ENCODE measurements at regions not wholly inside any gene's neighbourhood (a gene's known extent, or its start where the extent isn't known, plus 50 kb on each side); places are given as distances from the start of the nearest gene placed in this dataset.
"Not testable (repeated sequence)": the region's sequence is repeated elsewhere in the genome, so short reads cannot be mapped to it uniquely, and the experiment has no call there.

DNA sequence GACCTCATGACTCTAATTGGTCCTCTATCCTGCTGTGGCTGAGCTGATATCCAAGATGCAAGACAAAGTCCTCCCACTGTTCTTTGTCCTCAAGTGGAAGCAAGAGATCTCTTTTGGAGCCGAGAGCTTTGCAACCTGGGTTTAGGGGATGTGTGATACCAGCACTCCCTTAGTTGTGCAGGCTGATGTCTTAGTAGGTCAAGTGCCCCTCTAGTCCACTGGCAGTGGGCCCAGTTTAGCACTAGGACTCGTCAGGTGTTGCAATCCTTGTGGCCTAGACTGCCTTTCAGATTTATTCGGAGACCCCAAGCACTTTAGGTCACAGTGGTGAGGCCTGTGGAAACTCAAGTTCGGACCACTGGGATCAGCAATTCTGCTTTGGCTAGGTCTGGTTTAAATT, 64.0 kb downstream of the GPRASP3 start:
- DNase-seq: no peak
- Mint-ChIP-seq H3K27ac (no peak overlapping the region), H3K4me3 (no peak overlapping the region), H3K36me3 (peaks cover 0 to 16% of the 10 kb centered on the region in 2 donors), H3K4me1 (peaks cover 0 to 4% (median 0%) of the 10 kb centered on the region in 3 donors), H3K9me3 (peaks cover 2 to 14% (median 6%) of the 10 kb centered on the region in 7 donors), H3K27me3 (no peaks in the 10 kb centered on the region)
- no peak for ATAC-seq (ENCODE audit: low read depth in 2 of 2)

DNA sequence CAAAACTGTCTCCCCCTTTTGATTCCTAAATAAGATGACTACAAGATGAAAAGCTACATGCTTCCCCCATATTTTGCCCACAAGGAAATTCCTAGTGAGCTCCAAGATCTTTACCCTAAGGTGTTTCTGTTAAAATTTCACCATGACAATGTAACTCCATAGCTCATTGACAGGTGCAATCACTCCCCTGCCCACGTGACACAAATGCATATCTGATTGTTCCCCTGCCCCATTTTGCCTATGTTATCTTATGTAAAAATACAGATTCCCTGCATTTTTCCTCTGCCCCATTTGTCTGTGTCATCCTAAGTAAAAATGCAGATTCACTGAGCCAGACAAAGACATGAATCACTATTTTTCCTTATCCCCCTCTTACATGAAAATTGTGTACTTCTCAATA, 66.7 kb downstream of the GPRASP3 start:
- Mint-ChIP-seq H3K4me1 (peaks cover 0 to 3% (median 0%) of the 10 kb centered on the region in 3 donors), H3K4me3 (no peak overlapping the region), H3K27ac (no peak overlapping the region), H3K27me3 (no peaks in the 10 kb centered on the region), H3K36me3 (peaks cover 0 to 22% of the 10 kb centered on the region in 2 donors), H3K9me3 (peaks cover 2 to 22% (median 14%) of the 10 kb centered on the region in 7 donors)
- ATAC-seq (ENCODE audit: low read depth in 2 of 2) (no peak), DNase-seq (no peak)

DNA sequence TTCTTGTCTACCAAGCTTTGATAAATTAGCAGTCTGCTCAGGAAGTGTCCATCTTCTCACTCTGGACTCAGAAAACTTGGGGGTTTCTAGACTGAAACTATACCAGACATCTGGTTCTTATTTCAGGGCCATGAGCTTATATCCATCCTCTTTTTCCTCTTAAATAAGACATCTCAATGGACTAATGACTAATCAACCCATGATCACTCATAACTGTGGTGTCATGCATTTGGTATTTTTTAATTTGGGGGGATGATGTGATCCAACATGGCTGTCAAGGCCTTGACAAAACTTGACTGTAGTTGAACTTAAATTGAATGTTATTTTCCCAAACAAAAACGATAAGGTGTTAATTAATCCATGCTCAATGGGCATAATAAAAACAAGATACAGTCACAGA, 87.8 kb downstream of the GPRASP3 start:
- no peaks in the 10 kb centered on the region for H3K27me3 Mint-ChIP-seq
- DNase-seq (no peak), ATAC-seq (ENCODE audit: low read depth in 2 of 2) (no peak)
- H3K4me1 Mint-ChIP-seq: no peaks in the 10 kb centered on the region
- H3K4me3 Mint-ChIP-seq: no peak overlapping the region
- no peak overlapping the region for H3K27ac Mint-ChIP-seq
- H3K9me3 Mint-ChIP-seq: peaks cover 0 to 3% (median 0%) of the 10 kb centered on the region in 7 donors
- no peaks in the 10 kb centered on the region for H3K36me3 Mint-ChIP-seq

DNA sequence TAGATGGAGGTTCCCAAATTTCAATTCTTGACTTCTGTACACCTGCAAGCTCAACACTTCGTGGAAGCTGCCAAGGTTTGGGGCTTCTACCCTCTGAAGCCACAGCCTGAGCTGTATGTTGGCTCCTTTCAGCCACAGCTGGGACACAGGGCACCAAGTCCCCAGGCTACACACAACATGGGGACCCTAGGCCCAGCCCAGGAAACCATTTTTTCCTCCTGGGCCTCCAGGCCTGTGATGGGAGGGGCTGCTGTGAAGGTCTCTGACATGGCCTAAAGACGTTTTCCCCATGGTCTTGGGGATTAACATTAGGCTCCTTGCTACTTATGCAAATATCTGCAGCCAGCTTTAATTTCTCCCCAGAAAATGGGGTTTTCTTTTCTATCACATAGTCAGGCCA, 97.7 kb downstream of the GPRASP3 start:
- not testable (repeated sequence) for H3K27ac Mint-ChIP-seq; ATAC-seq (ENCODE audit: low read depth in 2 of 2); H3K27me3 Mint-ChIP-seq; DNase-seq; H3K4me1 Mint-ChIP-seq; H3K4me3 Mint-ChIP-seq
- Mint-ChIP-seq H3K9me3 (peaks cover 6 to 28% (median 22%) of the 10 kb centered on the region in 7 donors), H3K36me3 (peaks cover 22 to 28% of the 10 kb centered on the region in 2 donors)

DNA sequence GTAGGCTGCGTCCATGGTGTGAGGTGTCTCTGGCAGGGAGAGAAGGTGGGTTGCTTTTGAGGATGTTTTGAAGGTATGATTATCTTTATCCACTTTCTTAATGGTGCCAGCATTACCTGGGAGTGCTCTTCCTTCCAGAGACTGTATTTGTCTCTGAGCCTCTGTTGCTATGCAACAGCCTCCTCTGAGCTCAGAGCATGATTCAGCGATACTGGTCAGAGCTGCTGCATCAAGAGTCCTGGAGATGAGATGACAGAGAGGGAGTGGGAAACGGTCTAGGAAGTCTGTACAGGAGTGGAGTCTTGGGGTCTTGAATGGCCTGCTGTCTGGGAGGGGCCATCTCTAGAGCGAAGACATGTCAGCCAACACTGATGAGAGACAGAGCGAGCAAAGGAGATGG, 104.4 kb upstream of the RAB40AL start:
- Mint-ChIP-seq H3K4me3 (no peak overlapping the region), H3K27me3 (no peaks in the 10 kb centered on the region), H3K36me3 (no peaks in the 10 kb centered on the region), H3K4me1 (no peaks in the 10 kb centered on the region), H3K27ac (peak overlapping the region in 1 of 6 donors; percentile 4), H3K9me3 (peaks cover 0 to 2% (median 0%) of the 10 kb centered on the region in 7 donors)
- no peak for ATAC-seq (ENCODE audit: low read depth in 2 of 2)
- no peak for DNase-seq

DNA sequence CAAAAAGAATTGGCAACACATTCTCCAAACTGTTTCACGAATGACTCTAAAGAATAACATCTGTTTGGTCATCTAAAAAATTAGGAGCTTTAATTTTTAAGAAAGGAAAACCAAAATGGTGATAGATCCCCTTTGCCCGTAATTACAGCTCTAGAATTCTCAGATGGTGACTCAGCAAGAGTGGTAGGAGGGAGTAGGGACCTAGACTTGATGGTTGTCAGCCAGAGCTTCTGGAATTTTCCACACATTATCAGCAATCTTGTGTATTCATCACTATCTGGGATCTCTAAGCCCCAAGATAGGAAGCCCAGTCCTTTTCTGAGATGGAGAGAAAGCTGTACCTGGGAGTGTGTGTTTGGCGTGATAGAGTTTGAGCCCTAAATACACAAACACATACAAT, 103.9 kb upstream of the RAB40AL start:
- Mint-ChIP-seq H3K27ac (no peak overlapping the region), H3K36me3 (no peaks in the 10 kb centered on the region), H3K4me3 (no peak overlapping the region), H3K9me3 (peaks cover 0 to 2% (median 0%) of the 10 kb centered on the region in 7 donors), H3K4me1 (no peaks in the 10 kb centered on the region), H3K27me3 (no peaks in the 10 kb centered on the region)
- ATAC-seq (ENCODE audit: low read depth in 2 of 2) (no peak), DNase-seq (no peak)

DNA sequence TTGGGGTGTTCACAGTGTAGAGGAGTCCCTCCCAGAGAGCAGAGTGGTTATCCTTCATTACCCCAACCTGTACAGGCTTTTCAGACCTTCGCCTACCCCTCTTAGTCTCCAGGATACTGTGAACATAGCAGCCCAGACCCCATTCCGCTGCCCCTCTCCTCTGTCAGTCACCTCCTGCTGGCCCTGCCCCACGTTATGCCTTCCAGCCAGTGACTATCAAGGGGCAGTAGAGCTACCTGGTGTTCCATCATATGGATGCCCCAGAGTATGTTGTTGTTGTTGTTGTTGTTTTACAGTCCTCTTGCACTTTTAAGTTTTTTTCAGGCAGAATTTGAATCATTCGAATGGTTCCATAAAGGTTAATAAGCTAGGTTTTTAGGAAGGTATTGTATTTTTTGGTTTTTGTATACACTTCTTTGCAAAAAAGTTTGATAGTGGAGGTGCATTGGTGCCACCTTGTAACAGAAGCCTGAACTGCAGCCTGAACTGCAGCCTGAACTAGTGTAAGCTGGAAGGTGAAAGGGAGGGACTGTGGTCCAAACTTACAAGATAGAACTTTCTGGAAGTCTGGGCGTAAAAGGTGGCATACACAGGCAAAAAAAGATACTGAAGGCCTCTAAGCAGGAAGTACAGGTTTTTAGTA, 101.4 kb upstream of the RAB40AL start:
- no peaks in the 10 kb centered on the region for H3K9me3 Mint-ChIP-seq
- ATAC-seq (ENCODE audit: low read depth in 2 of 2): no peak
- no peaks in the 10 kb centered on the region for H3K27me3 Mint-ChIP-seq
- H3K36me3 Mint-ChIP-seq: peaks cover 0 to 6% of the 10 kb centered on the region in 2 donors
- no peak for DNase-seq
- no peaks in the 10 kb centered on the region for H3K4me1 Mint-ChIP-seq
- no peak overlapping the region for H3K27ac Mint-ChIP-seq
- peak overlapping the region in 1 of 8 donors; percentile 58 for H3K4me3 Mint-ChIP-seq

DNA sequence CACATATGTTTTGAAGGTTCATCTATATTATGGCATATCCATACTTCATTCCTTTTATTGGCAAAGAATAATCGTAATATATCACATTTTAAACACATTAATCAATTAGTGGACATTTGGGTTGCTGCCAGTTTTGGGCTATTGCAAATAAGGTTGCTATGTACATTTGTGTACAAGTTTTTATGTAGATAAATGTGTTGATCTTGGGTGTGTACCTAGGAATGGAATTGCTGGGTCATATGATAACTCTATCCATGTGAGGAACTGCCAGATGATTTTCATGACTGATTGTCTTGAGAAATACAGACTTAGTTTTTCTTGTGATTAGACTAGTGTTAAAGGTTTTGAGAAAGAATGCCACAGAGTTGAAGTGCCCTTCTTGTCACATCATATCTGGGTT, 99.2 kb upstream of the RAB40AL start:
- Mint-ChIP-seq H3K4me1 (no peaks in the 10 kb centered on the region), H3K9me3 (no peaks in the 10 kb centered on the region), H3K4me3 (no peak overlapping the region), H3K27ac (no peak overlapping the region), H3K36me3 (peaks cover 0 to 6% of the 10 kb centered on the region in 2 donors), H3K27me3 (no peaks in the 10 kb centered on the region)
- no peak for ATAC-seq (ENCODE audit: low read depth in 2 of 2)
- no peak for DNase-seq

DNA sequence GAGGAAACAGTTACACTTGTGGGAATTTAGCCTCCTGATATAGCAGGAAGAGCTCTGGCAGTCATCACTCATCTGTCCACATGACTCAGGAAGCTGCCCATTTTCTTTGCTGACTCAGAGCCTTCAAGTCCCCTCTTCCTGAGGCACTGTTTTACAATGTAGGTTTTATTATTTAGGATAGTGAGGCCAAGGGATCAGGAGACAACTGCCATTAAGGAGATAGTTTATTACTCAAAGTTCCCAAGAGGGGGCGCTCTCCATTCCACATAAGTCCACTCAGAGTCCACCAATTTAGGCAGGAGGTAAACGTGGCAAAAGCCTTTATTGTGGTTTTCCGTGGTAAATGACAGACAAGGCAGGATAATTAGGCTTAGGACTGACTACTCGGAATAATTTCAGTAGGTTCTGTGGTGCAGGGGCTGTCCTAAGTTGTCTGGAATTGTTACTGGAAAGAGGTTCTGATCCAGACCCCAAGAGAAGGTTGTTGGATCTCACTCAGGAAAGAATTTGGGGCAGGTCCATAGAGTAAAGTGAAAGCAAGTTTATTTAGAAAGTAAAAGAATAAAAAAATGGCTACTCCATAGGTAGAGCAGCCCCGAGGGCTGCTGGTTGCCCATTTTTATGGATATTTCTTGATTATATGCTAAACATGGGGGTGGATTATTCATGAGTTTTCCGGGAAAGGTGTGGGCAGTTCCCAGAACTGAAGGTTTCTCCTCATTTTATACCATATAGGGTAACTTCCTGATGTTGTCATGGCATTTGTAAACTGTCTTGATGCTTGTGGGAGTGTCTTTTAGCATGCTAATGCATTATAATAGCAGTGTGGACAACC, 96.0 kb upstream of the RAB40AL start:
- DNase-seq (no peak), ATAC-seq (ENCODE audit: low read depth in 2 of 2) (no peak)
- no peaks in the 10 kb centered on the region for H3K4me1 Mint-ChIP-seq
- no peaks in the 10 kb centered on the region for H3K9me3 Mint-ChIP-seq
- H3K4me3 Mint-ChIP-seq: no peak overlapping the region
- no peak overlapping the region for H3K27ac Mint-ChIP-seq
- peaks cover 0 to 6% of the 10 kb centered on the region in 2 donors for H3K36me3 Mint-ChIP-seq
- H3K27me3 Mint-ChIP-seq: no peaks in the 10 kb centered on the region

DNA sequence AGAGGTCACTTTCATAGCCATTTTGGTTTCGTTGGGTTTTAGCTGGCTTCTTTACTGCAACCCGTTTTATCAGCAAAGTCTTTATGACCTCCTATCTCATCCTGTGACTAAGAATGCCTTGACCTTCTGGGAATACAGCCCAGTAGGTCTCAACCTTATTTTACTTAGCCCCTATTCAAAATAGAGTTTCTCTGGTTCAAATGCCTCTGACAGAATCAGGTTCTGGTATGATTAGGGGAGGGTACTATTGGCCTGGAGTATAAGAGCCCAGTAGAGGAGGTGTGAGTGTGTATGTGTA, 95.4 kb upstream of the RAB40AL start:
- ATAC-seq (ENCODE audit: low read depth in 2 of 2) (no peak), DNase-seq (no peak)
- Mint-ChIP-seq H3K27ac (no peak overlapping the region), H3K9me3 (no peaks in the 10 kb centered on the region), H3K4me3 (no peak overlapping the region), H3K27me3 (no peaks in the 10 kb centered on the region), H3K36me3 (peaks cover 0 to 6% of the 10 kb centered on the region in 2 donors), H3K4me1 (no peaks in the 10 kb centered on the region)

DNA sequence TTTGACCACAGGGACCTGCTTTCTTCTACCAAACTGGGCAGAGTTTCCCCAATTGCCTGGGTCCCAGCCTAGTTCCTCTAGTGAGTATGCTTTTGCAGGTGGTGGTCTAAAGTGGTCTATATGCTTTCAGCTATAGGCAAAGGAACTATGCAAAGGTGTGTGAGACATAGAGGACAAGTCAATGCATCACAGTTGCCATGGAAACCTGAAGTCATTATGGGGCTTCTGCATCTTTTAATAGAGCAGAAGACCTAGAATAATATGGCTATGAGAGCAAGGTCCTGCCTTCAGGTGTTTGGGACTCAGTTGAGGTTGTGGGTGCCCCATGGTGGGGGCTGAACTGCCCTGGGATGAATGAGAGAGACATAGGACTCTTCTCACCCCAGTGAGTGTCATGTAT, 92.1 kb upstream of the RAB40AL start:
- H3K36me3 Mint-ChIP-seq: no peaks in the 10 kb centered on the region
- H3K4me1 Mint-ChIP-seq: no peaks in the 10 kb centered on the region
- H3K27me3 Mint-ChIP-seq: no peaks in the 10 kb centered on the region
- no peaks in the 10 kb centered on the region for H3K9me3 Mint-ChIP-seq
- no peak for DNase-seq
- no peak for ATAC-seq (ENCODE audit: low read depth in 2 of 2)
- no peak overlapping the region for H3K4me3 Mint-ChIP-seq
- H3K27ac Mint-ChIP-seq: no peak overlapping the region

DNA sequence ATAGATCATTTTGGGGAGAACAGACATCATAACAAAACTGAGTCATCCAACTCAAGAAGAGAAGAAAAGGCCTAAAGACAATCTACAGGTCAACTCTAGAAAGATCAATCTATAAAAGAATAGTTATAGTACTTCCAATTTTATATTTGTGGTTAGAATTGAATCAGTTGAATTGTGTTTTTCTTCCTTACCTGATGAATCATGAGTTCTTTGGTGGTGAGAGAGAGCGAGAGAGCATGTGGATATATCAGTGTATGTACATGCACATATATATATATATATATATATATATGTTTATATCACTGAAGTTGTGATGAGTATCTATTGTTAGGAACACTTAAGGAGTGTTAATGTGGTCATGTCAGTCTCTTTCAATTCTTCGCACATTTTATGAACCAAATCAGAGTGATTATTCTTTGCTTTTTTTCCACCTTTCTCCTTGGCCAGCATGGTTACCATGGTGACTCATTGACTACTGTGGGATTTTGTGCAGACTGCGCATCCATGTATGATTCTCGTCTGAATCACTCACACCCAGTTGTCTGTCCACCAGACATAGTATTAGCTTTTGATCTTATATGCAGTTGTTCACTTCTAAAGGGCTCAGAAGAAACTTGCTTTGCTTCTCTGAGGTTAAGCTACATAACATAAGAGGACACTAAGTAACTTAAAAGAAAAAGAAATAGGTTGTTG, 90.4 kb upstream of the RAB40AL start:
- Mint-ChIP-seq H3K36me3 (no peaks in the 10 kb centered on the region), H3K27ac (no peak overlapping the region), H3K4me3 (no peak overlapping the region), H3K9me3 (no peaks in the 10 kb centered on the region), H3K27me3 (no peaks in the 10 kb centered on the region), H3K4me1 (no peaks in the 10 kb centered on the region)
- DNase-seq (no peak), ATAC-seq (ENCODE audit: low read depth in 2 of 2) (no peak)

DNA sequence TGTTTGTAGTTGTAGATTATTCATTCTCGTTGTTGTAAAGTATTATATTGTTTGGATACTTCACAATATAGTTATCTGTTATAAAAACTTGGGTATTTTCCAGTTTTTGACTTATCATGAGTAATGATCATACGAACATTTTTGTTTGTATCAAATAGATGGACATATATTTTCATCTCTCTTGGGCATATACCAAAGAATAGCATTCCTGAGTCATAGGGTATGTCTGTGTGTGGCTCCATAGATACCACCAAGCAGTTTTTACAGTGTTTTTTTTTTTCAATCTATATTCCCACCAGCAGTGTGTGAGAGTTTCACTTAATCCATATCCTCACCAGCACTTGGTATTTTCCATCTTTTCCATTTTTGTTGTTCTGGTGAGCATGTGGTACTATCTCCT, 89.7 kb upstream of the RAB40AL start:
- Mint-ChIP-seq H3K27ac (no peak overlapping the region), H3K27me3 (no peaks in the 10 kb centered on the region), H3K9me3 (no peaks in the 10 kb centered on the region), H3K4me1 (no peaks in the 10 kb centered on the region), H3K36me3 (no peaks in the 10 kb centered on the region), H3K4me3 (no peak overlapping the region)
- ATAC-seq (ENCODE audit: low read depth in 2 of 2) (no peak), DNase-seq (no peak)

DNA sequence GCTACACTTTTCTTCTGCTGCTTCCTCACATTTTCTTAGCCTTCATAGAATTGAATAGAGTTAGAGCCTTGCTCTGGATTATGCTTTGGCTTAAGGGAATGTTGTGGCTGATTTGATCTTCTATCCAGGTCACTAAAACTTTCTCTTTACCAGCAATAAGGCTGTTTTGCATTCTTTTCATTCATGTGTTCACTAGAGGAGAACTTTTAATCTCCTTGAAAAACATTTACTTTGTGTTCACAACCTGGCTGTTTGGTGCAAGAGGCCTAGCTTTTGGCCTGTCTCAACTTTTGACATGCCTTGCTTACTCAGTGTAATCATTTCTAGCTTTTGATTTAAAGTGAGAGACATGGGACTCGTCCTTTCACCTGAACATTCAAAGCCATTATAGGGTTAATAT, 87.7 kb upstream of the RAB40AL start:
- Mint-ChIP-seq H3K36me3 (peaks cover 0 to 4% of the 10 kb centered on the region in 2 donors), H3K27me3 (no peaks in the 10 kb centered on the region), H3K4me3 (no peak overlapping the region), H3K27ac (no peak overlapping the region), H3K4me1 (no peaks in the 10 kb centered on the region), H3K9me3 (peaks cover 0 to 3% (median 1%) of the 10 kb centered on the region in 7 donors)
- DNase-seq (no peak), ATAC-seq (ENCODE audit: low read depth in 2 of 2) (no peak)
